Thyroid gland (tissue), 4 donors: ENCODE measurements at regions not wholly inside any gene's neighbourhood (a gene's known extent, or its start where the extent isn't known, plus 50 kb on each side); places are given as distances from the start of the nearest gene placed in this dataset.
A peak's percentile ranks its signal among the peaks of the same experiment; 100 is the strongest.

Experiments used
- CTCF ChIP-seq, 6 experiments: fragments of 200-600 bp in 3 of 6; fragments of 450-650 bp in 3 of 6; sonication (generic) in 3 of 6; IDR thresholded peaks; one replicate each; pipeline ENCODE4 v1.5.1; 2016 to 2019; ENCODE audit warnings: antibody characterized with exemption in 6 of 6, mild to moderate bottlenecking in 2 of 6, inconsistent platforms in 1 of 6, moderate library complexity in 1 of 6
- POLR2A ChIP-seq, 2 donors: fragments of 450-650 bp; IDR thresholded peaks; one replicate each; pipeline ENCODE4 v1.6.1; 2017; ENCODE audit warnings: antibody characterized with exemption in 2 of 2, mild to moderate bottlenecking in 2 of 2, moderate library complexity in 1 of 2

- no peak for TF ChIP-seq CTCF (IDR thresholded peaks at IDR 0.05)
- TF ChIP-seq POLR2A (IDR thresholded peaks at IDR 0.05) = peak in 1 of 2 donors; percentile 12
These were observed 107.2 kb upstream of the E2F8 start for GRCh38 chr11:19347911-19348310.
